Smooth muscle cell (in vitro differentiated cells): ENCODE measurements at regions not wholly inside any gene's neighbourhood (a gene's known extent, or its start where the extent isn't known, plus 50 kb on each side); places are given as distances from the start of the nearest gene placed in this dataset.

Source experiments
- DNase-seq: peaks from one replicate; lab custom pipeline; 2025; ENCODE audit not compliant: unreplicated experiment; lab: John Stamatoyannopoulos, UW
- H2AFZ ChIP-seq: fragments of 200-600 bp; sonication (generic); 2 replicates; pipeline ENCODE4 v1.6.0; 2016; ENCODE audit warnings: antibody characterized with exemption, low read depth, mild to moderate bottlenecking
- H3F3A ChIP-seq: fragments of 200-600 bp; sonication (generic); 2 replicates; pipeline ENCODE4 v1.6.0; 2017; ENCODE audit warnings: antibody characterized with exemption, low read depth
- H3K27ac ChIP-seq: fragments of 200-600 bp; sonication (generic); 2 replicates; pipeline ENCODE4 v1.5.1; 2016; ENCODE audit warnings: low read depth, mild to moderate bottlenecking
- H3K27me3 ChIP-seq: fragments of 200-600 bp; sonication (generic); 2 replicates; pipeline ENCODE4 v1.6.1; 2016; ENCODE audit warnings: low read depth, mild to moderate bottlenecking
- H3K36me3 ChIP-seq: fragments of 200-600 bp; sonication (generic); 2 replicates; pipeline ENCODE4 v1.5.1; 2016; ENCODE audit warnings: low read depth
- H3K4me1 ChIP-seq: fragments of 200-600 bp; sonication (generic); 2 replicates; pipeline ENCODE4 v1.5.1; 2016; ENCODE audit warnings: low read depth
- H3K4me2 ChIP-seq: fragments of 200-600 bp; sonication (generic); 2 replicates; pipeline ENCODE4 v1.6.0; 2016; ENCODE audit warnings: mild to moderate bottlenecking
- H3K4me3 ChIP-seq: fragments of 200-600 bp; sonication (generic); 2 replicates; pipeline ENCODE4 v1.5.1; 2016; ENCODE audit warnings: mild to moderate bottlenecking
- H3K79me2 ChIP-seq: fragments of 200-600 bp; sonication (generic); 2 replicates; pipeline ENCODE4 v1.6.0; 2016; ENCODE audit warnings: low read depth, mild to moderate bottlenecking
- H3K9ac ChIP-seq: fragments of 200-600 bp; sonication (generic); 2 replicates; pipeline ENCODE4 v1.6.0; 2016; ENCODE audit warnings: low read depth
- H3K9me3 ChIP-seq: fragments of 200-600 bp; sonication (generic); replicated peaks from 2 replicates; pipeline ENCODE4 v1.5.1; 2016; ENCODE audit warnings: low read depth
- H4K20me1 ChIP-seq: fragments of 200-600 bp; sonication (generic); 2 replicates; pipeline ENCODE4 v1.6.0; 2016; ENCODE audit warnings: low read depth
- WGBS: methylation state at CpG from one replicate; pipeline ENCODE4 v1.1.7; 2016; ENCODE audit warnings: low lambda C conversion rate; 5-methylcytosine and 5-hydroxymethylcytosine counted together
- TF ChIP-seq, protein P1 (sequence below): fragments of 200-600 bp; sonication (generic); IDR thresholded peaks from 2 replicates; pipeline ENCODE4 v1.5.1; 2017; ENCODE audit warnings: borderline replicate concordance, mild to moderate bottlenecking, antibody characterized with exemption; ENCODE audit not compliant: insufficient read depth, poor library complexity, severe bottlenecking

DNA sequence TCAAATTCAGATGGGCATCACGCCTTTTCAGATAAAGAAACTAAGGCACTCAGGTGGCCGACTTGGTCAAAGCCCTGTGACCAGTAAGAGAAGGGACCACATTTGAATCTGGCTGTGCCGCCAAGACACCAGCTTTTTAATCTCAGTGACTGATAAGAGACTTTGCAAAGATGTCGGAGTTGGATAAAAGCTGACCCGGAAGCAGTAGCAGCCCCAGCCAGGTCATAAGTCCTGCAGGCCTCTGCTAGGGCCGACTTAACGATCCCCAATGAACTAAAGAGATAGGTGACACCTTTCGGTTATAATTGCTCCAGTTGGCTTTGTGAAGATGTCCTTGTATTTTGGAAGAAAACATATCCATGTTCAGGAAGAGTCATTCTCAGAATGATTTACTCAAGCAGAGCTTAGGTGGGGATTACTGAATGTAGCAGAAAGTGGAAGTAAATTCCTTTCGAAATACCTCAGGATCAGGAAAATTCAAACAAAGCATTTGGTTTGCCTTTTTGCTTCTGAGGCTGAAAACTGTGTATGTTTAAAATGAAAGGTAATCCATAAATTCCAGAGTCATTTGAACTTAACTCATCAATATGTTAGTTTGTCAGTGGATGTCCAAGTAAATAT lies 164.2 kb upstream of the PITRM1 start:
- WGBS = 84% methylated on average over 9 of the region's 9 CpGs
- no peaks in the 10 kb centered on the region for H4K20me1 ChIP-seq
- no peak overlapping the region for H3K4me3 ChIP-seq
- no peak overlapping the region for H3K27ac ChIP-seq
- peak overlapping the region; percentile 2 for H3K4me2 ChIP-seq
- H3K27me3 ChIP-seq = no peaks in the 10 kb centered on the region
- TF ChIP-seq, protein P1, sequence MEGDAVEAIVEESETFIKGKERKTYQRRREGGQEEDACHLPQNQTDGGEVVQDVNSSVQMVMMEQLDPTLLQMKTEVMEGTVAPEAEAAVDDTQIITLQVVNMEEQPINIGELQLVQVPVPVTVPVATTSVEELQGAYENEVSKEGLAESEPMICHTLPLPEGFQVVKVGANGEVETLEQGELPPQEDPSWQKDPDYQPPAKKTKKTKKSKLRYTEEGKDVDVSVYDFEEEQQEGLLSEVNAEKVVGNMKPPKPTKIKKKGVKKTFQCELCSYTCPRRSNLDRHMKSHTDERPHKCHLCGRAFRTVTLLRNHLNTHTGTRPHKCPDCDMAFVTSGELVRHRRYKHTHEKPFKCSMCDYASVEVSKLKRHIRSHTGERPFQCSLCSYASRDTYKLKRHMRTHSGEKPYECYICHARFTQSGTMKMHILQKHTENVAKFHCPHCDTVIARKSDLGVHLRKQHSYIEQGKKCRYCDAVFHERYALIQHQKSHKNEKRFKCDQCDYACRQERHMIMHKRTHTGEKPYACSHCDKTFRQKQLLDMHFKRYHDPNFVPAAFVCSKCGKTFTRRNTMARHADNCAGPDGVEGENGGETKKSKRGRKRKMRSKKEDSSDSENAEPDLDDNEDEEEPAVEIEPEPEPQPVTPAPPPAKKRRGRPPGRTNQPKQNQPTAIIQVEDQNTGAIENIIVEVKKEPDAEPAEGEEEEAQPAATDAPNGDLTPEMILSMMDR = no peak
- no peaks in the 10 kb centered on the region for H3K36me3 ChIP-seq
- H3K4me1 ChIP-seq = peaks cover 6% of the 10 kb centered on the region
- no peak overlapping the region for H3K9ac ChIP-seq
- no peaks in the 10 kb centered on the region for H3K9me3 ChIP-seq
- no peaks in the 10 kb centered on the region for H3F3A ChIP-seq
- H2AFZ ChIP-seq = no peak overlapping the region
- DNase-seq = no peak
- no peaks in the 10 kb centered on the region for H3K79me2 ChIP-seq

- no peaks in the 10 kb centered on the region for H4K20me1 ChIP-seq
- 90% methylated on average over 10 of the region's 10 CpGs for WGBS
Measured at GRCh38 chr10:3333426-3333825, 160.8 kb upstream of the PITRM1 start.

DNA sequence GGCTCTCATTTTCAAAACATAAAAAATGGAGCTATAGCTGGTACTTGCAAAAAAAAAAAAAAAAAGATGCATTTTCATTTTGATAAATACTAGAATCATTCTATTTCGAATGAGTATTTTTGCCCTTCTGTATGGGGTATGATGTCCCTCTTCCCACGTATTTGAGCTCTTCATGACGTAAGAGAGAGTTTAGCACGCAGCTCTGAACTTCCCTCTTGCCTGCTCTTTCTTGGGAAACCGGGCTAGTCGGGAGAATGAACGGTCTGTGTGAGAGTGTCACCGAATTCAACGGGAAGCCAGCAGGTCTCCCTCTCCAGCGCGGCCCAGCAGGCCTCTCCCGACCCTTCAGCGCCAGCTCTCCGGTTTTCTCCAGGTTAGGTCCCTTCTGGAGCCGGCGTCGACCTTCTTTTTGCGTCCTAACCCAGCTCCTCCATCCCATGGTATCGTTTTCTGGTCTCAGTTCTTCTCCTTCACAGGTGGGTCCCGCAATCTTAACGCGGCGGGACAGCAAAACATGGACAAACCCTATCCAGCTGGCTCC lies 159.2 kb upstream of the PITRM1 start:
- Histone ChIP-seq H3K4me3 (no peak overlapping the region), H3K79me2 (no peaks in the 10 kb centered on the region), H3K27ac (no peak overlapping the region), H3K36me3 (no peaks in the 10 kb centered on the region), H4K20me1 (no peaks in the 10 kb centered on the region), H3K4me2 (no peak overlapping the region), H3F3A (no peaks in the 10 kb centered on the region), H3K9me3 (no peaks in the 10 kb centered on the region), H3K27me3 (no peaks in the 10 kb centered on the region), H3K9ac (no peak overlapping the region), H2AFZ (no peak overlapping the region), H3K4me1 (peaks cover 5% of the 10 kb centered on the region)
- DNase-seq = no peak
- TF ChIP-seq, protein P1 = no peak
- 95% methylated on average over 23 of the region's 23 CpGs for WGBS

More at GRCh38 chr10:3333426-3333825, 160.8 kb upstream of the PITRM1 start:
- Histone ChIP-seq H3K36me3 (no peaks in the 10 kb centered on the region), H3K27me3 (no peaks in the 10 kb centered on the region), H3F3A (no peaks in the 10 kb centered on the region), H2AFZ (no peak overlapping the region), H3K4me2 (no peak overlapping the region), H3K9ac (no peak overlapping the region), H3K79me2 (no peaks in the 10 kb centered on the region), H3K4me3 (no peak overlapping the region), H3K4me1 (peaks cover 5% of the 10 kb centered on the region), H3K27ac (no peak overlapping the region), H3K9me3 (no peaks in the 10 kb centered on the region)
- TF ChIP-seq, protein P1 = no peak
- no peak for DNase-seq

- Histone ChIP-seq H3K4me1 (peaks cover 5% of the 10 kb centered on the region), H2AFZ (no peak overlapping the region), H3K9ac (no peak overlapping the region), H3K27ac (no peak overlapping the region), H3K79me2 (no peaks in the 10 kb centered on the region), H3K27me3 (no peaks in the 10 kb centered on the region), H3K4me3 (no peak overlapping the region), H3F3A (no peaks in the 10 kb centered on the region), H3K36me3 (no peaks in the 10 kb centered on the region), H3K4me2 (peak overlapping the region; percentile 55), H4K20me1 (no peaks in the 10 kb centered on the region), H3K9me3 (no peaks in the 10 kb centered on the region)
- WGBS = 96% methylated on average over 17 of the region's 17 CpGs
- TF ChIP-seq, protein P1 = no peak
- DNase-seq = no peak
Measured at GRCh38 chr10:3331187-3331586, 158.6 kb upstream of the PITRM1 start.
